HL-60 (cell line): ENCODE measurements at regions not wholly inside any gene's neighbourhood (a gene's known extent, or its start where the extent isn't known, plus 50 kb on each side); places are given as distances from the start of the nearest gene placed in this dataset.

Source experiments
- CTCF ChIP-seq: IDR thresholded peaks from one replicate; pipeline ENCODE4 v1.5.1; 2011; ENCODE audit warnings: low read length, control low read depth, inconsistent platforms; ENCODE audit not compliant: insufficient read depth
- GABPA ChIP-seq: IDR thresholded peaks from 2 replicates; pipeline ENCODE4 v1.6.1; 2012; ENCODE audit warnings: low read depth
- POLR2AphosphoS5 ChIP-seq: IDR thresholded peaks from 2 replicates; pipeline ENCODE4 v1.6.1; 2012; ENCODE audit warnings: low read depth
- REST ChIP-seq: IDR thresholded peaks from 2 replicates; pipeline ENCODE4 v1.6.1; 2012; ENCODE audit warnings: low read depth; ENCODE audit not compliant: insufficient replicate concordance
- SPI1 ChIP-seq: IDR thresholded peaks from 2 replicates; pipeline ENCODE4 v1.6.1; 2012; ENCODE audit warnings: low read depth, mild to moderate bottlenecking, borderline replicate concordance

GRCh38 chr20:11212902-11213301, 539.1 kb upstream of the JAG1 start:
- TF ChIP-seq CTCF (no peak), POLR2AphosphoS5 (no peak), REST (no peak), GABPA (no peak), SPI1 (no peak)
